CD4-positive, alpha-beta T cell treated with Interleukin-17A for 1 hour (primary cell): ENCODE measurements at regions not wholly inside any gene's neighbourhood (a gene's known extent, or its start where the extent isn't known, plus 50 kb on each side); places are given as distances from the start of the nearest gene placed in this dataset.

Experiments
- DNase-seq: peaks from one replicate; pipeline ENCODE4 v3.0.0-alpha.2; 2020

- DNase-seq, result no peak
These were observed 157.4 kb downstream of the CAAP1 start for GRCh38 chr9:26735160-26735559.

- no peak for DNase-seq
These were observed 163.4 kb downstream of the CAAP1 start for GRCh38 chr9:26729187-26729586.

- no peak for DNase-seq
These were observed 165.1 kb downstream of the CAAP1 start for GRCh38 chr9:26727471-26727870.

- no peak for DNase-seq
These were observed 167.0 kb downstream of the CAAP1 start for GRCh38 chr9:26725573-26725972.

- DNase-seq, result no peak
These were observed 169.1 kb downstream of the CAAP1 start for GRCh38 chr9:26723486-26723885.

- DNase-seq, result no peak
These were observed 169.8 kb downstream of the CAAP1 start for GRCh38 chr9:26722755-26723154.

- no peak for DNase-seq
These were observed 182.6 kb downstream of the CAAP1 start for GRCh38 chr9:26710008-26710407.

- no peak for DNase-seq
These were observed 186.4 kb downstream of the CAAP1 start for GRCh38 chr9:26706223-26706622.

- no peak for DNase-seq
These were observed 197.3 kb downstream of the CAAP1 start for GRCh38 chr9:26695298-26695622.

GRCh38 chr9:26694381-26695297, 198.0 kb downstream of the CAAP1 start:
- DNase-seq, result no peak

GRCh38 chr9:26689041-26689440, 203.6 kb downstream of the CAAP1 start:
- no peak for DNase-seq

- no peak for DNase-seq
These were observed 205.2 kb downstream of the CAAP1 start for GRCh38 chr9:26687421-26687820.

- DNase-seq, result no peak
These were observed 206.8 kb downstream of the CAAP1 start for GRCh38 chr9:26685818-26686217.

GRCh38 chr9:26684029-26684428, 208.6 kb downstream of the CAAP1 start:
- no peak for DNase-seq

GRCh38 chr9:26682796-26683496, 209.7 kb downstream of the CAAP1 start:
- no peak for DNase-seq

GRCh38 chr9:26682041-26682440, 210.6 kb downstream of the CAAP1 start:
- DNase-seq, result no peak

- DNase-seq, result no peak
These were observed 214.5 kb downstream of the CAAP1 start for GRCh38 chr9:26677965-26678706.

GRCh38 chr9:26675035-26675434, 217.6 kb downstream of the CAAP1 start:
- DNase-seq, result no peak

GRCh38 chr9:26673261-26673660, 219.3 kb downstream of the CAAP1 start:
- no peak for DNase-seq

GRCh38 chr9:26669701-26670670, 222.6 kb downstream of the CAAP1 start:
- no peak for DNase-seq

- DNase-seq, result no peak
These were observed 224.7 kb downstream of the CAAP1 start for GRCh38 chr9:26667882-26668281.

GRCh38 chr9:26665666-26666065, 226.9 kb downstream of the CAAP1 start:
- DNase-seq, result no peak
